Pulmonary artery endothelial cell (primary cell): ENCODE measurements at regions not wholly inside any gene's neighbourhood (a gene's known extent, or its start where the extent isn't known, plus 50 kb on each side); places are given as distances from the start of the nearest gene placed in this dataset.

Source experiments
- DNase-seq: peaks from one replicate; pipeline ENCODE4 v3.0.0-alpha.2; 2011; ENCODE audit warnings: low read depth, low spot score

GRCh38 chr15:46408312-46408711 lies 773.5 kb downstream of the SQOR start:
- DNase-seq = no peak

GRCh38 chr15:46409841-46410301 lies 775.0 kb downstream of the SQOR start:
- no peak for DNase-seq

GRCh38 chr15:46410705-46411104 lies 775.9 kb downstream of the SQOR start:
- DNase-seq = no peak

GRCh38 chr15:46411900-46412299 lies 777.1 kb downstream of the SQOR start:
- no peak for DNase-seq

- DNase-seq = no peak
These were observed 779.0 kb downstream of the SQOR start for GRCh38 chr15:46413799-46414198.

- DNase-seq = no peak
These were observed 781.7 kb downstream of the SQOR start for GRCh38 chr15:46416544-46416943.

GRCh38 chr15:46420990-46421389 lies 786.2 kb downstream of the SQOR start:
- DNase-seq = no peak

GRCh38 chr15:46441294-46442062 lies 806.6 kb downstream of the SQOR start:
- DNase-seq = no peak

- DNase-seq = no peak
These were observed 807.4 kb downstream of the SQOR start for GRCh38 chr15:46442184-46442583.

- DNase-seq = no peak
These were observed 808.2 kb downstream of the SQOR start for GRCh38 chr15:46442901-46443590.

GRCh38 chr15:46450112-46450809 lies 815.4 kb downstream of the SQOR start:
- DNase-seq = no peak

- no peak for DNase-seq
These were observed 816.0 kb downstream of the SQOR start for GRCh38 chr15:46450810-46451182.

GRCh38 chr15:46452297-46452820 lies 817.5 kb downstream of the SQOR start:
- DNase-seq = no peak

GRCh38 chr15:46456456-46456855 lies 821.6 kb downstream of the SQOR start:
- DNase-seq = no peak

- no peak for DNase-seq
These were observed 825.7 kb downstream of the SQOR start for GRCh38 chr15:46460431-46461094.

- DNase-seq = no peak
These were observed 826.6 kb downstream of the SQOR start for GRCh38 chr15:46461416-46461815.

GRCh38 chr15:46467041-46467440 lies 832.2 kb downstream of the SQOR start:
- no peak for DNase-seq

GRCh38 chr15:46471096-46471495 lies 836.3 kb downstream of the SQOR start:
- DNase-seq = no peak

GRCh38 chr15:46489276-46489675 lies 854.4 kb downstream of the SQOR start:
- no peak for DNase-seq

- DNase-seq = no peak
These were observed 861.8 kb downstream of the SQOR start for GRCh38 chr15:46496491-46497115.

GRCh38 chr15:46502667-46503066 lies 867.8 kb downstream of the SQOR start:
- no peak for DNase-seq
